Endodermal cell (in vitro differentiated cells): ENCODE measurements at regions not wholly inside any gene's neighbourhood (a gene's known extent, or its start where the extent isn't known, plus 50 kb on each side); places are given as distances from the start of the nearest gene placed in this dataset.

Source experiments
- DNase-seq: peaks from one replicate; pipeline ENCODE4 v3.0.0-alpha.2; 2017
- H3K27ac ChIP-seq: 2 replicates; pipeline ENCODE4 v1.5.1; 2013; ENCODE audit warnings: mild to moderate bottlenecking, low read depth, low read length, moderate library complexity
- H3K27me3 ChIP-seq: 2 replicates; pipeline ENCODE4 v1.6.1; 2013; ENCODE audit warnings: mild to moderate bottlenecking, low read length, moderate library complexity; ENCODE audit not compliant: insufficient read depth, control insufficient read depth, poor library complexity, severe bottlenecking
- H3K36me3 ChIP-seq: 2 replicates; pipeline ENCODE4 v1.7.0; 2013; ENCODE audit warnings: mild to moderate bottlenecking, low read length, moderate library complexity; ENCODE audit not compliant: control insufficient read depth, insufficient read depth
- H3K4me1 ChIP-seq: one replicate; pipeline ENCODE4 v1.7.0; 2013; ENCODE audit warnings: low read length; ENCODE audit not compliant: control insufficient read depth, insufficient read depth
- H3K4me3 ChIP-seq: 2 replicates; pipeline ENCODE4 v1.5.1; 2013; ENCODE audit warnings: mild to moderate bottlenecking, low read length, moderate library complexity
- H3K9ac ChIP-seq: 2 replicates; pipeline ENCODE4 v1.6.1; 2013; ENCODE audit warnings: mild to moderate bottlenecking, low read length, moderate library complexity; ENCODE audit not compliant: poor library complexity, severe bottlenecking; ENCODE audit errors: extremely low read depth
- H3K9me3 ChIP-seq: 2 replicates; pipeline ENCODE4 v1.6.1; 2013; ENCODE audit warnings: mild to moderate bottlenecking, low read length, moderate library complexity; ENCODE audit not compliant: control insufficient read depth
- H3K27ac Mint-ChIP-seq: 2 replicates; pipeline ENCODE4 v1.8.0; 2020; ENCODE audit warnings: mixed read lengths
- H3K27me3 Mint-ChIP-seq: 2 replicates; pipeline ENCODE4 v1.8.0; 2021; ENCODE audit warnings: mild to moderate bottlenecking, mixed read lengths; ENCODE audit not compliant: insufficient read depth
- H3K36me3 Mint-ChIP-seq: 2 replicates; pipeline ENCODE4 v1.8.0; 2020; ENCODE audit warnings: low read depth, mixed read lengths
- H3K4me1 Mint-ChIP-seq: 2 replicates; pipeline ENCODE4 v1.8.0; 2020; ENCODE audit warnings: mixed read lengths
- H3K4me3 Mint-ChIP-seq: 2 replicates; pipeline ENCODE4 v1.8.0; 2020; ENCODE audit warnings: mild to moderate bottlenecking, moderate library complexity, mixed read lengths
- H3K9me3 Mint-ChIP-seq: 2 replicates; pipeline ENCODE4 v1.8.0; 2020; ENCODE audit warnings: mild to moderate bottlenecking, mixed read lengths
- CTCF ChIP-seq: fragments of 200-600 bp; sonication (generic); conservative IDR thresholded peaks from 2 replicates; pipeline ENCODE4 v1.5.0; 2021; ENCODE audit warnings: antibody characterized with exemption, mild to moderate bottlenecking
- WGBS, 2 experiments: methylation state at CpG; one replicate each; pipeline versions ENCODE4 v1.1.5 to v1.1.7; 2013; ENCODE audit warnings: missing lambda C conversion rate in 2 of 2, mixed read lengths in 1 of 2; ENCODE audit not compliant: insufficient coverage in 1 of 2, insufficient read length in 1 of 2; 5-methylcytosine and 5-hydroxymethylcytosine counted together

GRCh38 chr11:45371251-45372115 lies 85.3 kb upstream of the SYT13 start:
- Mint-ChIP-seq H3K4me1 (peaks cover 16% of the 10 kb centered on the region), H3K9me3 (no peaks in the 10 kb centered on the region)

GRCh38 chr11:45369313-45369712 lies 83.2 kb upstream of the SYT13 start:
- Mint-ChIP-seq H3K27me3 (peaks cover 18% of the 10 kb centered on the region), H3K27ac (no peak overlapping the region), H3K36me3 (no peaks in the 10 kb centered on the region)

More at GRCh38 chr11:45371251-45372115, 85.3 kb upstream of the SYT13 start:
- no peak overlapping the region for H3K27ac Mint-ChIP-seq
- DNase-seq: peak; percentile 97
- H3K4me3 Mint-ChIP-seq: no peak overlapping the region
- Histone ChIP-seq H3K9me3 (no peaks in the 10 kb centered on the region), H3K36me3 (no peaks in the 10 kb centered on the region), H3K27ac (no peak overlapping the region), H3K4me1 (no peaks in the 10 kb centered on the region), H3K4me3 (no peak overlapping the region), H3K27me3 (peaks cover 5% of the 10 kb centered on the region), H3K9ac (no peak overlapping the region)
- WGBS, 2 experiments: 24 to 26% methylated on average over 10 to 31 of the region's 31 CpGs
- peak; percentile 98 for TF ChIP-seq CTCF
- H3K36me3 Mint-ChIP-seq: no peaks in the 10 kb centered on the region
- peaks cover 19% of the 10 kb centered on the region for H3K27me3 Mint-ChIP-seq

GRCh38 chr11:45368697-45369096 lies 82.6 kb upstream of the SYT13 start:
- no peak overlapping the region for H3K4me3 Mint-ChIP-seq
- H3K4me1 ChIP-seq: no peaks in the 10 kb centered on the region
- no peak overlapping the region for H3K4me3 ChIP-seq
- no peaks in the 10 kb centered on the region for H3K36me3 ChIP-seq
- WGBS, 2 experiments: 92 to 96% methylated on average over 5 of the region's 5 CpGs
- H3K27ac ChIP-seq: no peak overlapping the region
- no peak overlapping the region for H3K9ac ChIP-seq
- no peaks in the 10 kb centered on the region for H3K9me3 Mint-ChIP-seq
- no peak for TF ChIP-seq CTCF
- no peak overlapping the region for H3K27ac Mint-ChIP-seq
- H3K27me3 ChIP-seq: peaks cover 5% of the 10 kb centered on the region
- no peaks in the 10 kb centered on the region for H3K9me3 ChIP-seq
- DNase-seq: no peak
- H3K27me3 Mint-ChIP-seq: peaks cover 16% of the 10 kb centered on the region
- no peaks in the 10 kb centered on the region for H3K36me3 Mint-ChIP-seq
- H3K4me1 Mint-ChIP-seq: peaks cover 13% of the 10 kb centered on the region

More at GRCh38 chr11:45369313-45369712, 83.2 kb upstream of the SYT13 start:
- no peak overlapping the region for H3K4me3 Mint-ChIP-seq
- H3K4me3 ChIP-seq: no peak overlapping the region
- H3K36me3 ChIP-seq: no peaks in the 10 kb centered on the region
- no peak for TF ChIP-seq CTCF
- peaks cover 5% of the 10 kb centered on the region for H3K27me3 ChIP-seq
- no peaks in the 10 kb centered on the region for H3K9me3 ChIP-seq
- no peaks in the 10 kb centered on the region for H3K9me3 Mint-ChIP-seq
- H3K27ac ChIP-seq: no peak overlapping the region
- no peak overlapping the region for H3K9ac ChIP-seq
- 73 to 87% methylated on average over 5 to 8 of the region's 8 CpGs for WGBS, 2 experiments
- no peak for DNase-seq
- H3K4me1 Mint-ChIP-seq: peaks cover 13% of the 10 kb centered on the region
- H3K4me1 ChIP-seq: no peaks in the 10 kb centered on the region
